BLaER1 (cell line): ENCODE measurements at regions not wholly inside any gene's neighbourhood (a gene's known extent, or its start where the extent isn't known, plus 50 kb on each side); places are given as distances from the start of the nearest gene placed in this dataset.

Source experiments
- H3K27ac ChIP-seq: shearing (Covaris generic); formaldehyde crosslinking; 2 replicates; pipeline ENCODE4 v1.8.1; 2022
- H3K27me3 ChIP-seq: shearing (Covaris generic); formaldehyde crosslinking; 2 replicates; pipeline ENCODE4 v1.8.1; 2022
- H3K36me3 ChIP-seq: shearing (Covaris generic); formaldehyde crosslinking; 2 replicates; pipeline ENCODE4 v1.8.1; 2022
- H3K4me1 ChIP-seq: shearing (Covaris generic); formaldehyde crosslinking; 2 replicates; pipeline ENCODE4 v1.8.1; 2022
- H3K4me2 ChIP-seq: shearing (Covaris generic); formaldehyde crosslinking; 2 replicates; pipeline ENCODE4 v1.8.1; 2022
- H3K4me3 ChIP-seq: shearing (Covaris generic); formaldehyde crosslinking; 2 replicates; pipeline ENCODE4 v1.8.1; 2022
- H3K9ac ChIP-seq: shearing (Covaris generic); formaldehyde crosslinking; 2 replicates; pipeline ENCODE4 v1.8.1; 2022
- H3K9me3 ChIP-seq: shearing (Covaris generic); formaldehyde crosslinking; 2 replicates; pipeline ENCODE4 v1.8.1; 2022
- H4K20me1 ChIP-seq: shearing (Covaris generic); formaldehyde crosslinking; 2 replicates; pipeline ENCODE4 v1.8.1; 2022
- Cebpa-rat ChIP-seq: shearing (Covaris generic); IDR thresholded peaks from 2 replicates; pipeline ENCODE4 v1.8.1; 2022

DNA sequence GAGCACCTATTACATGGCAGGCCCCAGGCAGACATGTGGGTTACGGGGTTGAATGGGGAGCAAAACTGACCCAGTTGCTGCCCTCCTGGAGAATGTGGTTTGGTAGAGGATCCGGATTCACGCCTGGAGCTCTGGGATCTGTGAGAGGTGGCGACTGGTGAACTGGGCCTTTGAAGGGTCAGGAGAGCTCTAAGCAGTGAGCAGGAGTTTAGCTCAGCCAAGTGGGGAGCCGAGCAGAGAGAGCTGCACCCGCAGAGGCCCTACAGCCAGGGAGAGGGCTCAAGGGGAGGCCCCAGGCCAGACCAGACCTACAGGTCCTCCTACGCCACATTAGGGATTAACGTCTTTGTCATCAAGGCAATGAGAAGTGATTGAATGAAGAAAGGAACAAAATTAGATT lies 179.8 kb upstream of the TLE3 start:
- Histone ChIP-seq H3K4me1 (peaks cover 13% of the 10 kb centered on the region), H3K4me2 (no peak overlapping the region), H3K27me3 (no peaks in the 10 kb centered on the region; the same call in 1 of the 2 replicates), H3K4me3 (no peak overlapping the region), H3K36me3 (no peaks in the 10 kb centered on the region), H4K20me1 (no peaks in the 10 kb centered on the region; the same call in 1 of the 2 replicates), H3K9ac (no peak overlapping the region), H3K27ac (no peak overlapping the region), H3K9me3 (no peaks in the 10 kb centered on the region)
- no peak for TF ChIP-seq Cebpa-rat

DNA sequence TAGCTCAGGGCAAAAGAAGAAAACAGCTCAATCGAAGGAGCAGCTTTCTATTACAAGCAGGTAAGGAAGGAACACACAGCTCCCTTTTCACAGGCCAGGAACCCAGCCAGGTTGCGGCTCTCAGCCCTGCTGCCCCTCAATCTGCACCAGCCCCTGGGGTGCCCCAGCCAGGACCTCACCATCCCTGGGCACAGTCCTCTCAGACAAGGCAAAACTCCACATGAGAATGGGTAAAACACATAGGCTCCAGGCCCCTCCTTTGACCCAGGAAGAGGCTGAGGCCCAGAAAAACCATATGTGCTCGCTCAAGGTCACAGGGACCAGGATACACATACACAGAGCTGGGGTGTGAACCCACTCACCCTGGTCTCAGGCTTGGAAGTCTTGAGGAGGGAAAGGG lies 178.7 kb upstream of the TLE3 start:
- TF ChIP-seq Cebpa-rat = no peak
- H3K27ac ChIP-seq = no peak overlapping the region
- H3K4me3 ChIP-seq = no peak overlapping the region
- peaks cover 5% of the 10 kb centered on the region for H3K4me1 ChIP-seq
- no peaks in the 10 kb centered on the region for H3K9me3 ChIP-seq
- no peaks in the 10 kb centered on the region for H3K36me3 ChIP-seq
- H4K20me1 ChIP-seq = no peaks in the 10 kb centered on the region; the same call in 1 of the 2 replicates
- H3K27me3 ChIP-seq = peaks cover 5% of the 10 kb centered on the region; the same call in 1 of the 2 replicates
- H3K9ac ChIP-seq = no peak overlapping the region
- H3K4me2 ChIP-seq = no peak overlapping the region

GRCh38 chr15:70275461-70276138 lies 177.9 kb upstream of the TLE3 start:
- no peaks in the 10 kb centered on the region for H3K9me3 ChIP-seq
- H3K36me3 ChIP-seq = no peaks in the 10 kb centered on the region
- peaks cover 5% of the 10 kb centered on the region; the same call in 1 of the 2 replicates for H3K27me3 ChIP-seq
- no peak overlapping the region for H3K9ac ChIP-seq
- H3K4me2 ChIP-seq = no peak overlapping the region
- no peaks in the 10 kb centered on the region; the same call in 1 of the 2 replicates for H4K20me1 ChIP-seq
- H3K4me1 ChIP-seq = peaks cover 11% of the 10 kb centered on the region
- H3K4me3 ChIP-seq = no peak overlapping the region
- H3K27ac ChIP-seq = no peak overlapping the region
- no peak for TF ChIP-seq Cebpa-rat

- Histone ChIP-seq H3K27me3 (peaks cover 7% of the 10 kb centered on the region), H3K4me1 (peaks cover 18% of the 10 kb centered on the region), H3K27ac (no peak overlapping the region), H3K36me3 (no peaks in the 10 kb centered on the region), H3K4me3 (no peak overlapping the region), H4K20me1 (peaks cover 5% of the 10 kb centered on the region), H3K9ac (no peak overlapping the region), H3K9me3 (no peaks in the 10 kb centered on the region), H3K4me2 (no peak overlapping the region)
- no peak for TF ChIP-seq Cebpa-rat
Observed at GRCh38 chr15:70274908-70275307, 177.2 kb upstream of the TLE3 start.

DNA sequence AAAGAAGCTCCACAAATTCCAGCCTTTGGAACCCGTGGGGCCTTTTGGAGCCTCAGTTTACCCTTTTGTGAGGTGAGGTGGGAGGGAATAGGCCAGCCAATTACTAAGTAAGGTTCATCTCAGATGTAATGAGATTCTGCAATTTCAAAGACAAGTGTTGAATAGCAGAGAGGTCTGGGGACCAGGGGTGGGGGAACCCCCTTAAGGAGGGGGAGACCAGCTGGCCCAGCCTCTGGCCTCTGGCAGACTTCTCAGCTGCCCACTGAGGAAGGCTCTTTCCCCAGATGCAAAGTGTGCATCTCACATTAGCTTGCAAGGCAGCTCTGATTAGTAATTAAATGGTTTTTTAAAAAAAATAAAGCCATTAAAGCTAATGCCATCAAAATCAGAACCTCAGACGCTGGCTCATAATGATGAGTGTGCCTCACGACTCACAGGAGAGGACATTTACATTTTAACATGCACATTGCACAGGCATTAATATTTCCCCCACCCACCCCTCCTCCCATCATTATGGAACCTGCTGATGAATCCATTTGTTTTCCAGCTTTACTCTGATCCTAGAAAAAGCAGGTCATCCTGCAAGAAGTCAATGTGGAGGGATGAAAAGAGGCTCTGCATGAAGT lies 176.7 kb upstream of the TLE3 start:
- no peaks in the 10 kb centered on the region for H3K9me3 ChIP-seq
- H4K20me1 ChIP-seq = peaks cover 10% of the 10 kb centered on the region
- peaks cover 12% of the 10 kb centered on the region for H3K27me3 ChIP-seq
- H3K36me3 ChIP-seq = no peaks in the 10 kb centered on the region
- H3K4me2 ChIP-seq = no peak overlapping the region
- H3K4me1 ChIP-seq = peaks cover 23% of the 10 kb centered on the region
- TF ChIP-seq Cebpa-rat = no peak
- H3K9ac ChIP-seq = no peak overlapping the region
- H3K27ac ChIP-seq = no peak overlapping the region
- H3K4me3 ChIP-seq = no peak overlapping the region

GRCh38 chr15:70273808-70274207 lies 176.1 kb upstream of the TLE3 start:
- H3K4me1 ChIP-seq = peaks cover 29% of the 10 kb centered on the region
- H3K9ac ChIP-seq = no peak overlapping the region
- no peak overlapping the region for H3K4me3 ChIP-seq
- no peak overlapping the region for H3K27ac ChIP-seq
- H3K36me3 ChIP-seq = no peaks in the 10 kb centered on the region
- no peaks in the 10 kb centered on the region for H3K9me3 ChIP-seq
- no peak overlapping the region for H3K4me2 ChIP-seq
- H3K27me3 ChIP-seq = peaks cover 18% of the 10 kb centered on the region
- H4K20me1 ChIP-seq = peaks cover 16% of the 10 kb centered on the region
- no peak for TF ChIP-seq Cebpa-rat

DNA sequence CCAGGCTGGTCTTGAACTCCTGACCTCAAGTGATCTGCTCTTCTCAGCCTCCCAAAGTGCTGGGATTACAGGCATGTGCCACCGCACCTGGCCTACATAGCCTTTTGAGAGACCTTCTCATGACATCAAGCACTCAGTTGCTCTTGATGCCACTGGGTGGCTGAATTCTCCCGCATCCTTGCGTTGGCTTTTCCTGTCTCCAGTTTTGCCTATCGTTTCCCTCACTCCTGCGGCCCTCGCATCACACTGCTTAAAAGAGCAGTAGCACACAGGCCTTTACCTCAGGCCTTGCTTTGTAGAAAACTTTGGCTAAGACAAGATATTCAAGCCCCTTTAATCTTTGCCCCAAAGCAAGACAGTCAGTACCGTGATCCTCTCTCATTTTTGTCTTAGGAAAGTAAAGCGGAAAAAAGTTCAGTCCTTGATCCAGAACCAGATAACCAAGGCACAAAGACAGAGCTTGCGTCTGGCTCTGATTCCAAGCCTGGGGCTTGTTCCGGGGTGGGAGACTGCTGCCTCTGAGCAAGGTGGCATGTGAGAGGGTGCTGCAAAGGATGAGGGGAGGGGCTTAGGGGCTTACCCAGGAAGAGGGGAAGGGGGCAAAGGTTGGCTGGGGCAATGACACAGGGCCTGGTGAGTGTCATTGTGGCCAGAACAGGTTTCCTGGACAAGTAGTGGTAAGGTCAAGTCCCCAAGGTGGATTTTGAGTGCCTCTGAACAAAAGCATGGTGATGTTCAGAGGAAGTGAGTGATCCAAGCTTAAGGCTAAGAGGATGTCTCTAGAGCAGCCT lies 175.0 kb upstream of the TLE3 start:
- peaks cover 35% of the 10 kb centered on the region for H3K4me1 ChIP-seq
- no peaks in the 10 kb centered on the region for H3K9me3 ChIP-seq
- H3K4me2 ChIP-seq = no peak overlapping the region
- H4K20me1 ChIP-seq = peaks cover 21% of the 10 kb centered on the region
- H3K36me3 ChIP-seq = no peaks in the 10 kb centered on the region
- no peak overlapping the region for H3K27ac ChIP-seq
- no peak overlapping the region for H3K9ac ChIP-seq
- no peak overlapping the region for H3K4me3 ChIP-seq
- peaks cover 26% of the 10 kb centered on the region for H3K27me3 ChIP-seq
- TF ChIP-seq Cebpa-rat = no peak

DNA sequence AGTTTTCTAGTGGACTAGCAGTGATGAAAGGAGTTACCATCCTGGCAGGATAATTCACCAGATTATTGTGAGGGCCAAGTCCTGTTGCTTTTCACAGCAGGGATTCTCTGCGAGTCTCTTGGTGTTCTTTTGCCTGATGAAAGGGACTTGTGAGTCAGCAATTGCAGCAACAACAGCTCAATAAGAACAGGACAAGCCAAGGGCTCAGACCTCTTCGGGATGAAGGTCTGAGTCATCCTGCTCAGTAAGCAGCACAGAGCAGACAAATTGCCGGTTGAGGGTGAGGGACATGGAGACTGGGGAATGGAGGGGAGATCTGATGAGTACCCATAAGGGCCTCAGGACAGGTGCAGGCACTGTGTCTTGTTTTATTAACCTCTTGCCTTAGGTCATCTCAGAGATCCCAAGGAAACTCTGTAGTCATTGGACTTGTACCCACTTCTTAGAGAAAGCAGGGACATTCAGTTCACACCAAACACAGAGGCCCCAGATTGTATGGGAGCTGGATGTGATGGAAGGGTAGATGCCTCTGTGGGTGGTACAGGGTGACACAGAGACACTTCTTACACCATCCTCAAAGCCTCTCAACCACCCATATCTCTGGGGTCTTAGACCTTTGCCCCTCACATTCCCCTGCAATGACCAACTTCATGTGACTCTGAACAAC lies 173.8 kb upstream of the TLE3 start:
- H3K4me3 ChIP-seq = no peak overlapping the region
- peak overlapping the region; percentile 72 for H3K4me2 ChIP-seq
- H3K9me3 ChIP-seq = no peaks in the 10 kb centered on the region
- peaks cover 45% of the 10 kb centered on the region for H3K4me1 ChIP-seq
- TF ChIP-seq Cebpa-rat = no peak
- peaks cover 27% of the 10 kb centered on the region for H4K20me1 ChIP-seq
- no peak overlapping the region for H3K9ac ChIP-seq
- no peaks in the 10 kb centered on the region for H3K36me3 ChIP-seq
- peaks cover 38% of the 10 kb centered on the region for H3K27me3 ChIP-seq
- H3K27ac ChIP-seq = no peak overlapping the region

DNA sequence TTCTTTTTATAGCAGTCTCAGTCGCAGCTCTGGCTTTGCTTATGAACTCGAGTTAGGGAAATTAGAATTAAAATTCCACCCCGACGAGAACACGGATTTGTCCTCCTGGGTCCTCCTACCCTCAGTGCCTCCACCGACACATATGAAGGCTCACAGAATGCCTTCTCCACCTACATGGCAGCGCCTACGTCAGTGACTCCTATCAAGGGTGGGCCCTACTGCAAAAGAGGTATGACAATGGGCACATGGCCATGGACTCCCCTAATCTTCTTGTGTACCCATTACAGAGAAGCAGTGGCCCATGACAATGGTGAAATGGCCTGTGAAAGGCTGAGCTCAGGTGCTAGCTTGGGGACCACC lies 173.0 kb upstream of the TLE3 start:
- Histone ChIP-seq H4K20me1 (peaks cover 35% of the 10 kb centered on the region), H3K9ac (no peak overlapping the region), H3K27ac (no peak overlapping the region), H3K4me1 (peaks cover 53% of the 10 kb centered on the region), H3K9me3 (no peaks in the 10 kb centered on the region), H3K4me2 (peak overlapping the region; percentile 72), H3K27me3 (peaks cover 46% of the 10 kb centered on the region), H3K4me3 (no peak overlapping the region), H3K36me3 (no peaks in the 10 kb centered on the region)
- TF ChIP-seq Cebpa-rat = no peak
